ENCODE measurements at regions not wholly inside any gene's neighbourhood (a gene's known extent, or its start where the extent isn't known, plus 50 kb on each side); places are given as distances from the start of the nearest gene placed in this dataset.

GRCh38 chr4:181659202-181659601 is 584.0 kb upstream of the TENM3 start:
- no peak overlapping the region for H3K4me3 ChIP-seq (ENCODE audit: low read depth, low read length)
- TF ChIP-seq, protein P1, sequence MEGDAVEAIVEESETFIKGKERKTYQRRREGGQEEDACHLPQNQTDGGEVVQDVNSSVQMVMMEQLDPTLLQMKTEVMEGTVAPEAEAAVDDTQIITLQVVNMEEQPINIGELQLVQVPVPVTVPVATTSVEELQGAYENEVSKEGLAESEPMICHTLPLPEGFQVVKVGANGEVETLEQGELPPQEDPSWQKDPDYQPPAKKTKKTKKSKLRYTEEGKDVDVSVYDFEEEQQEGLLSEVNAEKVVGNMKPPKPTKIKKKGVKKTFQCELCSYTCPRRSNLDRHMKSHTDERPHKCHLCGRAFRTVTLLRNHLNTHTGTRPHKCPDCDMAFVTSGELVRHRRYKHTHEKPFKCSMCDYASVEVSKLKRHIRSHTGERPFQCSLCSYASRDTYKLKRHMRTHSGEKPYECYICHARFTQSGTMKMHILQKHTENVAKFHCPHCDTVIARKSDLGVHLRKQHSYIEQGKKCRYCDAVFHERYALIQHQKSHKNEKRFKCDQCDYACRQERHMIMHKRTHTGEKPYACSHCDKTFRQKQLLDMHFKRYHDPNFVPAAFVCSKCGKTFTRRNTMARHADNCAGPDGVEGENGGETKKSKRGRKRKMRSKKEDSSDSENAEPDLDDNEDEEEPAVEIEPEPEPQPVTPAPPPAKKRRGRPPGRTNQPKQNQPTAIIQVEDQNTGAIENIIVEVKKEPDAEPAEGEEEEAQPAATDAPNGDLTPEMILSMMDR (IDR thresholded peaks at IDR 0.05; ENCODE audit: low read depth, low read length, missing control alignments): no peak
- in situ Hi-C loops (cut with HindIII; ENCODE audit: low sequenced_read_pairs): no loop called here
- DNase-seq (ENCODE audit: low read depth): peak; percentile 35

DNA sequence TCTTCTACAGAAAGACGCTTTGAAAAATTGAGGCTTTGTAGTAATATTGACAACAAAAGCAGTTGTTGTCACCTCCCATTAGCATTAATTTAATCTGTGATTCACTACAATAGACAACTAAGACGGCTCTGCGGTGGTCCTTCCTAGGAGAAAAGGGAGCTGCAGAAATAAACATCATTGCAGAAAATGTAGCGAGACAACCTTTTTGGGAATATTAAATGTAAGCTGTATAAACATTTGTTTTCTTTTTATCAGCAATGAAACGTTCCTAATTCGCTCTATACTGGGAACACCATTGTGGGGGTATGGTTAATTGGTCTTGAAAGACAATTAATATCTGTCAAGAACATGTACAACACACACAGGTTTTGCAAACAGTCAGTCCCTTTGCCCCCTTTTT is 583.3 kb upstream of the TENM3 start:
- no peak overlapping the region for H3K4me3 ChIP-seq (ENCODE audit: low read depth, low read length)
- no peak for DNase-seq (ENCODE audit: low read depth)
- in situ Hi-C loops (cut with HindIII; ENCODE audit: low sequenced_read_pairs): no loop called here
- TF ChIP-seq, protein P1 (IDR thresholded peaks at IDR 0.05; ENCODE audit: low read depth, low read length, missing control alignments): no peak

GRCh38 chr4:181661090-181661489 is 582.1 kb upstream of the TENM3 start:
- TF ChIP-seq, protein P1 (IDR thresholded peaks at IDR 0.05; ENCODE audit: low read depth, low read length, missing control alignments): no peak
- peak; percentile 40 for DNase-seq (ENCODE audit: low read depth)
- no peak overlapping the region for H3K4me3 ChIP-seq (ENCODE audit: low read depth, low read length)
- in situ Hi-C loops (cut with HindIII; ENCODE audit: low sequenced_read_pairs): no loop called here

DNA sequence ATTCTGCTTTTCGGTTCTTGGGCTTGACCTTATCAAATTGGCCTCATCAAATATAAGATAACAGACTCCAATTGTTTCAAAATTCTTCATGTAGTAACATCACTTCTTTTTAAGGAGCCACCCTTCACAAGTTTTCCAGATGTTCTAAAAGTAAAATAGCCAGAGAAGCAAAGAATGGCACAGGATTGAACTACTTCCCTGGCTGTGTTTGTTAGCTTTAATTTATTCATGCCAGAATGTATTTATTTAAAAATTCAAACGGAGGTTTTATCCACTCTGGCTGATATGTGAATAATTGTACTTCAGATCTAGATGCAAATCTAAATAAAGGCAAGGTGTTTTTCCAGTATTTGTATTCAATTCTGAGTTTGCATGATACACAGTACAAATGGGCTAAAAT is 581.3 kb upstream of the TENM3 start:
- DNase-seq (ENCODE audit: low read depth): no peak
- H3K4me3 ChIP-seq (ENCODE audit: low read depth, low read length): no peak overlapping the region
- TF ChIP-seq, protein P1 (IDR thresholded peaks at IDR 0.05; ENCODE audit: low read depth, low read length, missing control alignments): no peak
- in situ Hi-C loops (cut with HindIII; ENCODE audit: low sequenced_read_pairs): no loop called here

- no peak for DNase-seq (ENCODE audit: low read depth)
- in situ Hi-C loops (cut with HindIII; ENCODE audit: low sequenced_read_pairs): no loop called here
Observed at GRCh38 chr4:181662383-181662782, 580.8 kb upstream of the TENM3 start.

GRCh38 chr4:181670506-181670905 is 572.7 kb upstream of the TENM3 start:
- in situ Hi-C loops (cut with HindIII; ENCODE audit: low sequenced_read_pairs): no loop called here
- no peak overlapping the region for H3K4me3 ChIP-seq (ENCODE audit: low read depth, low read length)
- no peak for DNase-seq (ENCODE audit: low read depth)
- TF ChIP-seq, protein P1 (IDR thresholded peaks at IDR 0.05; ENCODE audit: low read depth, low read length, missing control alignments): no peak

More at GRCh38 chr4:181662383-181662782, 580.8 kb upstream of the TENM3 start:
- H3K4me3 ChIP-seq (ENCODE audit: low read depth, low read length): no peak overlapping the region
- TF ChIP-seq, protein P1 (IDR thresholded peaks at IDR 0.05; ENCODE audit: low read depth, low read length, missing control alignments): no peak

DNA sequence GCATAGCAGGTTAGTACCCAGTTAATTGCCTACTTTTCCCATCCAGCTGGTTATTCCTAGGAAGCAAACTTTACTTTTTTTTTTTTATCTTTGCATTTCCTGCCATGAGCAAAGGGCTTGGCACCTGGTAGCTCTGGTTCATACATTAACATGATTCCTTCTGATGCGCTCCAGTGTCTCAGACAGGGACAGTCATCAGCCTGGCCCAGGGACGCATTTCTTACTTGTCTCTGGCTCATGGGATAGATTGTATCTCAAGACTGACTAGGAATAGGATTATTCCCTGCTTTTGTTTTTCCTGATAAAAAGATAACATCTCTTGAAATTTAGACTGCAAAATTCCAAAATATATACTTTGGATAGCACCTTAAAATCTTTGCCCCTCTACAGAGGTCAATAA is 571.5 kb upstream of the TENM3 start:
- in situ Hi-C loops (cut with HindIII; ENCODE audit: low sequenced_read_pairs): no loop called here
- no peak for DNase-seq (ENCODE audit: low read depth)
- TF ChIP-seq, protein P1 (IDR thresholded peaks at IDR 0.05; ENCODE audit: low read depth, low read length, missing control alignments): no peak
- H3K4me3 ChIP-seq (ENCODE audit: low read depth, low read length): no peak overlapping the region

Data from astrocyte of the cerebellum (primary cell).